H9 (cell line): ENCODE measurements at regions not wholly inside any gene's neighbourhood (a gene's known extent, or its start where the extent isn't known, plus 50 kb on each side); places are given as distances from the start of the nearest gene placed in this dataset.

Experiments used
- DNase-seq: peaks from one replicate; pipeline ENCODE4 v3.0.0-alpha.2; 2017
- H2AFZ ChIP-seq: one replicate; pipeline ENCODE4 v1.6.1; 2013; ENCODE audit warnings: mild to moderate bottlenecking, low read length, control low read depth, moderate library complexity
- H2AK5ac ChIP-seq: 2 replicates; pipeline ENCODE4 v1.6.1; 2013; ENCODE audit warnings: low read length, control low read depth, mixed read lengths; ENCODE audit not compliant: insufficient read length
- H2BK120ac ChIP-seq: one replicate; pipeline ENCODE4 v1.6.1; 2013; ENCODE audit warnings: low read depth, mild to moderate bottlenecking, low read length, control low read depth, inconsistent platforms; ENCODE audit not compliant: poor library complexity, severe bottlenecking
- H2BK12ac ChIP-seq: 2 replicates; pipeline ENCODE4 v1.6.1; 2013; ENCODE audit warnings: low read length, control low read depth, mixed read lengths, low read depth; ENCODE audit not compliant: insufficient read length
- H2BK15ac ChIP-seq: 2 replicates; pipeline ENCODE4 v1.6.1; 2013; ENCODE audit warnings: low read depth, low read length, control low read depth
- H2BK20ac ChIP-seq: one replicate; pipeline ENCODE4 v1.6.1; 2013; ENCODE audit warnings: low read depth, mild to moderate bottlenecking, low read length, control low read depth, inconsistent platforms; ENCODE audit not compliant: poor library complexity, severe bottlenecking
- H2BK5ac ChIP-seq: 2 replicates; pipeline ENCODE4 v1.6.1; 2013; ENCODE audit warnings: low read length, control low read depth, mixed read lengths; ENCODE audit not compliant: insufficient read length
- H3K14ac ChIP-seq: 2 replicates; pipeline ENCODE4 v1.6.1; 2013; ENCODE audit warnings: low read length, control low read depth; ENCODE audit not compliant: insufficient read depth
- H3K18ac ChIP-seq: 2 replicates; pipeline ENCODE4 v1.6.1; 2013; ENCODE audit warnings: low read depth, mild to moderate bottlenecking, mixed read lengths, low read length, control low read depth; ENCODE audit not compliant: insufficient read length
- H3K23ac ChIP-seq: 2 replicates; pipeline ENCODE4 v1.6.1; 2013; ENCODE audit warnings: low read length, control low read depth, mixed read lengths, low read depth; ENCODE audit not compliant: insufficient read length
- H3K23me2 ChIP-seq: 2 replicates; pipeline ENCODE4 v1.6.1; 2013; ENCODE audit warnings: low read depth, mild to moderate bottlenecking, mixed read lengths, low read length, control low read depth; ENCODE audit not compliant: insufficient read length, poor library complexity, severe bottlenecking
- H3K27ac ChIP-seq: 2 replicates; pipeline ENCODE4 v1.5.1; 2013; ENCODE audit warnings: low read length, control low read depth, mixed read lengths, low read depth; ENCODE audit not compliant: insufficient read length
- H3K27me3 ChIP-seq: 2 replicates; pipeline ENCODE4 v1.6.1; 2013; ENCODE audit warnings: low read length, control low read depth, inconsistent platforms; ENCODE audit not compliant: insufficient read depth
- H3K4ac ChIP-seq: 2 replicates; pipeline ENCODE4 v1.6.1; 2013; ENCODE audit warnings: low read depth, mild to moderate bottlenecking, control low read depth, inconsistent platforms, low read length, moderate library complexity
- H3K4me1 ChIP-seq: 2 replicates; pipeline ENCODE4 v1.6.1; 2013; ENCODE audit warnings: low read length, control low read depth, inconsistent platforms; ENCODE audit not compliant: insufficient read depth
- H3K4me2 ChIP-seq: 2 replicates; pipeline ENCODE4 v1.6.1; 2013; ENCODE audit warnings: low read length, control low read depth, mixed read lengths; ENCODE audit not compliant: insufficient read length, insufficient read depth
- H3K56ac ChIP-seq: 2 replicates; pipeline ENCODE4 v1.6.1; 2013; ENCODE audit warnings: low read depth, mild to moderate bottlenecking, mixed read lengths, low read length, control low read depth; ENCODE audit not compliant: insufficient read length
- H3K79me1 ChIP-seq: 2 replicates; pipeline ENCODE4 v1.6.1; 2013; ENCODE audit warnings: low read depth, mild to moderate bottlenecking, moderate library complexity, low read length, control low read depth, inconsistent platforms; ENCODE audit not compliant: insufficient read depth, poor library complexity, severe bottlenecking
- H3K79me2 ChIP-seq: 2 replicates; pipeline ENCODE4 v1.6.1; 2013; ENCODE audit warnings: low read length, control low read depth, inconsistent platforms; ENCODE audit not compliant: insufficient read depth
- H3K9ac ChIP-seq: 2 replicates; pipeline ENCODE4 v1.6.1; 2013; ENCODE audit warnings: low read length, control low read depth, mixed read lengths; ENCODE audit not compliant: insufficient read length; ENCODE audit errors: extremely low read depth
- H3K9me3 ChIP-seq: one replicate; pipeline ENCODE4 v1.6.1; 2013; ENCODE audit warnings: low read depth, low read length, inconsistent platforms; ENCODE audit not compliant: control insufficient read depth
- H3T11ph ChIP-seq: one replicate; pipeline ENCODE4 v1.6.1; 2013; ENCODE audit warnings: mild to moderate bottlenecking, low read length, control low read depth, inconsistent platforms
- H4K20me1 ChIP-seq: one replicate; pipeline ENCODE4 v1.6.1; 2013; ENCODE audit not compliant: control insufficient read depth, insufficient read length, insufficient read depth
- H4K5ac ChIP-seq: 2 replicates; pipeline ENCODE4 v1.6.1; 2013; ENCODE audit warnings: low read depth, mild to moderate bottlenecking, mixed read lengths, low read length, control low read depth; ENCODE audit not compliant: insufficient read length
- H4K8ac ChIP-seq: replicated peaks from 2 replicates; pipeline ENCODE4 v1.6.1; 2013; ENCODE audit warnings: low read length, control low read depth, mixed read lengths, low read depth; ENCODE audit not compliant: insufficient read length
- H4K91ac ChIP-seq: 2 replicates; pipeline ENCODE4 v1.6.1; 2013; ENCODE audit warnings: low read depth, mild to moderate bottlenecking, moderate library complexity, mixed read lengths, low read length, control low read depth; ENCODE audit not compliant: insufficient read length
- H3K27ac Mint-ChIP-seq, 3 experiments: 2 replicates in 2 of 3; 3 replicates in 1 of 3; pipeline ENCODE4 v1.8.0; 2020 to 2021; ENCODE audit warnings: mixed read lengths in 3 of 3, mild to moderate bottlenecking in 1 of 3, moderate library complexity in 1 of 3
- H3K27me3 Mint-ChIP-seq: 2 replicates; pipeline ENCODE4 v1.8.0; 2021; ENCODE audit warnings: low read depth, mild to moderate bottlenecking, moderate library complexity, mixed read lengths
- H3K36me3 Mint-ChIP-seq, 3 experiments: 2 replicates in 2 of 3; 3 replicates in 1 of 3; pipeline ENCODE4 v1.8.0; 2020 to 2021; ENCODE audit warnings: low read depth in 3 of 3, mixed read lengths in 3 of 3; ENCODE audit not compliant: insufficient read depth in 1 of 3
- H3K4me1 Mint-ChIP-seq, 2 experiments: 2 replicates each; pipeline ENCODE4 v1.8.0; 2020; ENCODE audit warnings: mixed read lengths in 2 of 2
- H3K4me3 Mint-ChIP-seq, 2 experiments: 2 replicates in 1 of 2; 3 replicates in 1 of 2; pipeline ENCODE4 v1.8.0; 2020 to 2021; ENCODE audit warnings: mild to moderate bottlenecking in 2 of 2, mixed read lengths in 2 of 2, moderate library complexity in 1 of 2
- H3K9me3 Mint-ChIP-seq, 2 experiments: 2 replicates in 1 of 2; 3 replicates in 1 of 2; pipeline ENCODE4 v1.8.0; 2020; ENCODE audit warnings: mild to moderate bottlenecking in 2 of 2, mixed read lengths in 2 of 2, moderate library complexity in 1 of 2
- CTCF ChIP-seq: fragments of 200-600 bp; sonication (generic); conservative IDR thresholded peaks from 3 replicates; pipeline ENCODE4 v1.8.0; 2021; ENCODE audit warnings: antibody characterized with exemption, mild to moderate bottlenecking
- WGBS: extraction: QIAGEN DNeasy Blood & Tissue Kit; methylation state at CpG from one replicate; pipeline ENCODE4 v1.1.7; 2013; ENCODE audit warnings: missing lambda C conversion rate, low lambda C conversion rate, mixed read lengths; ENCODE audit not compliant: insufficient read length; ENCODE audit errors: extremely low coverage; 5-methylcytosine and 5-hydroxymethylcytosine counted together

GRCh38 chr2:193332941-193333340, 1138.2 kb upstream of the TMEFF2 start:
- Histone ChIP-seq H2AFZ (no peak overlapping the region), H2AK5ac (no peak overlapping the region), H2BK5ac (no peak overlapping the region), H3K27me3 (no peaks in the 10 kb centered on the region), H3K23me2 (no peaks in the 10 kb centered on the region), H4K91ac (no peak overlapping the region), H3K18ac (no peak overlapping the region), H4K8ac (no peak overlapping the region), H3K4me1 (no peaks in the 10 kb centered on the region), H2BK12ac (no peak overlapping the region), H3K23ac (no peak overlapping the region), H3K9ac (no peak overlapping the region), H2BK15ac (no peak overlapping the region), H2BK120ac (no peak overlapping the region), H3K4me2 (no peak overlapping the region), H3K14ac (no peak overlapping the region), H3K79me1 (no peaks in the 10 kb centered on the region), H3K56ac (no peak overlapping the region), H3K9me3 (no peaks in the 10 kb centered on the region), H3K79me2 (no peaks in the 10 kb centered on the region), H3T11ph (no peak overlapping the region), H3K4ac (no peak overlapping the region), H4K20me1 (no peaks in the 10 kb centered on the region), H3K27ac (no peak overlapping the region), H4K5ac (no peak overlapping the region), H2BK20ac (no peak overlapping the region)
- no peaks in the 10 kb centered on the region for H3K36me3 Mint-ChIP-seq
- no peak for DNase-seq
- no CpG with 5 or more reads among the region's 1 CpG for WGBS
- no peak overlapping the region for H3K4me3 Mint-ChIP-seq
- no peak overlapping the region for H3K27ac Mint-ChIP-seq
- no peaks in the 10 kb centered on the region for H3K9me3 Mint-ChIP-seq
- H3K4me1 Mint-ChIP-seq: no peaks in the 10 kb centered on the region
- no peaks in the 10 kb centered on the region for H3K27me3 Mint-ChIP-seq
- TF ChIP-seq CTCF: no peak
